Transverse colon (tissue), 4 donors: ENCODE measurements at regions not wholly inside any gene's neighbourhood (a gene's known extent, or its start where the extent isn't known, plus 50 kb on each side); places are given as distances from the start of the nearest gene placed in this dataset.

Experiments
- DNase-seq: peaks from one replicate; pipeline ENCODE4 v3.0.0-alpha.2; 2019
- H3K27ac ChIP-seq, 4 donors: fragments of 200-600 bp; sonication (generic); 2 replicates each; pipeline ENCODE4 v1.5.1; 2016 to 2018; ENCODE audit warnings: inconsistent platforms in 4 of 4
- H3K27me3 ChIP-seq: fragments of 200-600 bp; sonication (generic); 2 replicates; pipeline ENCODE4 v1.5.1; 2017; ENCODE audit warnings: inconsistent platforms
- H3K36me3 ChIP-seq, 4 donors: fragments of 200-600 bp; sonication (generic); 2 replicates each; pipeline ENCODE4 v1.5.1; 2017 to 2019; ENCODE audit warnings: inconsistent platforms in 4 of 4
- H3K4me1 ChIP-seq, 4 donors: fragments of 200-600 bp; sonication (generic); 2 replicates each; pipeline ENCODE4 v1.5.1; 2017 to 2020; ENCODE audit warnings: inconsistent platforms in 4 of 4
- H3K4me3 ChIP-seq, 4 donors: fragments of 200-600 bp; sonication (generic); 1 replicate in 1 of 4; 2 replicates in 3 of 4; pipeline versions ENCODE4 v1.5.1 to v1.6.1; 2017 to 2019; ENCODE audit warnings: inconsistent platforms in 4 of 4
- H3K9me3 ChIP-seq, 2 donors: fragments of 200-600 bp; sonication (generic); 2 replicates each; pipeline ENCODE4 v1.5.1; 2017 to 2019; ENCODE audit warnings: inconsistent platforms in 2 of 2
- CTCF ChIP-seq, 5 experiments: fragments of 200-600 bp in 3 of 5; fragments of 450-650 bp in 2 of 5; sonication (generic) in 3 of 5; IDR thresholded peaks; 1 replicate in 2 of 5; 2 replicates in 3 of 5; pipeline ENCODE4 v1.5.1; 2016 to 2017; ENCODE audit warnings: antibody characterized with exemption in 5 of 5, inconsistent platforms in 3 of 5, mild to moderate bottlenecking in 2 of 5, moderate library complexity in 1 of 5
- EP300 ChIP-seq: sonication (generic); formaldehyde crosslinking; IDR thresholded peaks from one replicate; pipeline ENCODE4 v1.6.1; 2017; ENCODE audit warnings: antibody characterized with exemption, low read depth
- POLR2A ChIP-seq: fragments of 450-650 bp; IDR thresholded peaks from one replicate; pipeline ENCODE4 v1.6.1; 2016; ENCODE audit warnings: antibody characterized with exemption, mild to moderate bottlenecking, moderate library complexity
- POLR2AphosphoS5 ChIP-seq, 3 donors: sonication (generic); formaldehyde crosslinking; IDR thresholded peaks; one replicate each; pipeline ENCODE4 v1.6.1; 2016; ENCODE audit warnings: antibody characterized with exemption in 3 of 3
- WGBS, 2 donors: methylation state at CpG; one replicate each; pipeline ENCODE4 v1.1.5; 2018; ENCODE audit warnings: low coverage in 1 of 2; 5-methylcytosine and 5-hydroxymethylcytosine counted together
- in situ Hi-C, 4 donors: fragments of 200-750 bp; cut with MboI; loops; one replicate each; pipeline versions ENCODE4 v1.15.0 to v1.15.1; 2017; ENCODE audit warnings: low sequenced_read_pairs in 3 of 4, low pct_ligation_motif_present in 1 of 4, low pct_unique_long_range_greater_than_20kb in 1 of 4
- intact Hi-C: fragments of 100-400 bp; cut with DNase I; formaldehyde crosslinking; loops from one replicate; pipeline ENCODE4 v1.15.1; 2023; ENCODE audit warnings: low total_unique reads

DNA sequence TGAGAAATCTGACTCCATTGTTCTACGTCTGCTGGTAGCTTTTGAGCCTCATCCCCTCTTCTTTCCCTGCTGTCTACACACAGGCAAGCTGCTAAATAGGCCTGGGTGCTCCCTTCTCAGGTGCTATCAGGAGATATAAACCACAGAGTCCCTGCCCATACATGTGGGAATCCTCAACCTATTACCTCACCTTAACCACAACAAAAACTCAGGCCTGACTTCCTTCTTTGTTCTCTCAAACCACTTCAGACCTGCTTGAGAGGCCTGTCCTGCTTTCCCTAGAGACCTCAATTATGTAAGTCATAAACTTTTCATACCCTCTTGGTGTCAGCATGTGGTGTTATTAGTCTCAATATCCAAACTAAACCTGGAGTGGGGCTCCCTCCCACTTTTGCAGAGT, 75.0 kb upstream of the MAGI2 start:
- no peaks in the 10 kb centered on the region for H3K9me3 ChIP-seq
- DNase-seq = no peak
- no peaks in the 10 kb centered on the region for H3K36me3 ChIP-seq
- H3K4me1 ChIP-seq = no peaks in the 10 kb centered on the region
- no peaks in the 10 kb centered on the region for H3K27me3 ChIP-seq
- intact Hi-C loops (no loop called here), in situ Hi-C loops (no loop called here)
- H3K27ac ChIP-seq = no peak overlapping the region
- no peak overlapping the region for H3K4me3 ChIP-seq
- WGBS, 2 donors = 93% methylated on average over 1 of the region's 1 CpG; no CpG with 5 or more reads in 1 of the 2 donors
- TF ChIP-seq CTCF (IDR thresholded peaks at IDR 0.05) = no peak

DNA sequence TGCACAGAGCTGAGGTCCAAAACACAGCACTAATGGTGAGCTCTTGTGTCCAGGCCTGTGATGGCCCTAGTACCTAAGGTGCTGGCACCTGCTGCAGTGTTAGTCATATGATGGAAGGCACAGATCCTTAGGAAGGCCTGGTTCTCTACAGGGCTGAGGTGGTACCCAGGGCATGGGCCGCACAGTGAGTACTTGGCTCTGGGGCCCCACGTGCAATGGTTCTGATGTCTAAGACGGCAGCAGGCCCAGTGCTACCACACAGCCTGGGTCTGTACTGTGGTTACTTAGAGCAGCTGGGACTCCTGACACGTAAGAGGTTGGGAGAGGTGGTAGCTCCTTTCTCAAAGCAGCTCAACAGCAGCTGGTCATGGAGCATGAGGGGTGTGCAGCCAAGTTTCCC, 70.6 kb upstream of the MAGI2 start:
- TF ChIP-seq EP300 (no peak), POLR2AphosphoS5 (IDR thresholded peaks at IDR 0.05) (no peak), POLR2A (no peak), CTCF (IDR thresholded peaks at IDR 0.05) (no peak)
- H3K36me3 ChIP-seq = no peaks in the 10 kb centered on the region
- H3K4me3 ChIP-seq = no peak overlapping the region
- intact Hi-C loops = no loop called here
- in situ Hi-C loops = no loop called here
- DNase-seq = no peak
- no peaks in the 10 kb centered on the region for H3K4me1 ChIP-seq
- no peaks in the 10 kb centered on the region for H3K27me3 ChIP-seq
- no peaks in the 10 kb centered on the region for H3K9me3 ChIP-seq
- H3K27ac ChIP-seq = no peak overlapping the region
- WGBS, 2 donors = 81% methylated on average over 4 of the region's 4 CpGs; no CpG with 5 or more reads in 1 of the 2 donors

DNA sequence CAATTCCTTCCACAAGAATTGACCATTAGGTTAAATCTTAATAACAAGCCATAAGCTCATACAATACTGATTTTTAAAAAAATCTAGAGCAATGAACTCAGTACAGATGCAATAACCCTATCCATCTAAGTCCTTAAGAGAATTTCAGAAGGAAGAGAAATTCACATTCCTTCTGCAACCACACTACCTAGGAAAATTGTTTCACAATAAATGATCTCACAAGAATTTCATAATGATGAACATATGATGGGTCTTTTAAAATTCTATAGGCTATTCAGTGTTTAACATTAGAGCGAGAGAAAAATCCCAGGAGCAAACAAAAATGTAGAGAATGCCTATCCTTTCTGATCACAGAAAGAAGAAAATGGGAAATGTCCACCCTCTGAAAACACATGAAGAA, 70.0 kb upstream of the MAGI2 start:
- no peaks in the 10 kb centered on the region for H3K27me3 ChIP-seq
- 50 to 67% methylated on average over 1 of the region's 1 CpG for WGBS, 2 donors
- H3K36me3 ChIP-seq = no peaks in the 10 kb centered on the region
- no peak overlapping the region for H3K4me3 ChIP-seq
- in situ Hi-C loops = no loop called here
- TF ChIP-seq EP300 (no peak), POLR2AphosphoS5 (IDR thresholded peaks at IDR 0.05) (no peak), CTCF (IDR thresholded peaks at IDR 0.05) (no peak), POLR2A (no peak)
- H3K27ac ChIP-seq = no peak overlapping the region
- DNase-seq = no peak
- no peaks in the 10 kb centered on the region for H3K9me3 ChIP-seq
- intact Hi-C loops = no loop called here
- no peaks in the 10 kb centered on the region for H3K4me1 ChIP-seq

DNA sequence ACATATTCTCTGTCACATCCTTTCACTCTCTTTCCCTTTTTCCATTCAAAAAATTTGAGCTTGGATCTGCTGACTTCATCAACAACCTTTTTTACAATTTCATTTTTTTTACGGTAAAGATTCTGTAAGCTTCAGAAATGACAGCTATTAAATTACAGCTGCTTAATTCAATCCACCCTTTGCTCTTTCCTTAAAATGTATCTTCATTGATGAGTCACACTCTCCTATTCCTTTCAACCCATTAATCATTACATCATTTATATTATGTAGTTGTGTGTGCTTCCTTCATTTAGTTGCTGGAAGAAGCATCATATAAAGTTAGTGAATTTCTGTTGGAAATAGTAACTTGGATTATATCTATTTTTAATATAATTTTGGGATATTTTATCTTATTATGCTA, 67.1 kb upstream of the MAGI2 start:
- 82 to 87% methylated on average over 1 of the region's 1 CpG for WGBS, 2 donors
- no peak for DNase-seq
- Histone ChIP-seq H3K27me3 (no peaks in the 10 kb centered on the region), H3K27ac (no peak overlapping the region), H3K36me3 (no peaks in the 10 kb centered on the region), H3K9me3 (no peaks in the 10 kb centered on the region), H3K4me1 (no peaks in the 10 kb centered on the region), H3K4me3 (no peak overlapping the region)
- TF ChIP-seq POLR2A (no peak), CTCF (IDR thresholded peaks at IDR 0.05) (no peak)
- intact Hi-C loops (no loop called here), in situ Hi-C loops (no loop called here)
